IPS DF 6.9 (cell line): ENCODE measurements at regions not wholly inside any gene's neighbourhood (a gene's known extent, or its start where the extent isn't known, plus 50 kb on each side); places are given as distances from the start of the nearest gene placed in this dataset.

Experiments used
- DNase-seq: peaks from one replicate; pipeline ENCODE4 v3.0.0-alpha.2; 2013; ENCODE audit warnings: low read depth, low spot score
- H3K27ac ChIP-seq: one replicate; pipeline ENCODE4 v1.5.1; 2013; ENCODE audit warnings: low read length, control low read depth
- H3K27me3 ChIP-seq: 2 replicates; pipeline ENCODE4 v1.6.1; 2013; ENCODE audit warnings: mild to moderate bottlenecking, low read length; ENCODE audit not compliant: control insufficient read depth, insufficient read depth
- H3K36me3 ChIP-seq: 2 replicates; pipeline ENCODE4 v1.6.1; 2013; ENCODE audit warnings: low read length; ENCODE audit not compliant: control insufficient read depth, insufficient read depth
- H3K4me1 ChIP-seq: 2 replicates; pipeline ENCODE4 v1.6.1; 2013; ENCODE audit warnings: low read length; ENCODE audit not compliant: control insufficient read depth, insufficient read depth
- H3K4me3 ChIP-seq: 2 replicates; pipeline ENCODE4 v1.5.1; 2013; ENCODE audit warnings: mild to moderate bottlenecking, low read length
- H3K9me3 ChIP-seq: 2 replicates; pipeline ENCODE4 v1.6.1; 2013; ENCODE audit warnings: low read length, inconsistent platforms; ENCODE audit not compliant: control insufficient read depth, insufficient read depth
- WGBS: extraction: QIAGEN DNeasy Blood & Tissue Kit; methylation state at CpG from one replicate; pipeline ENCODE4 v1.1.7; 2013; ENCODE audit warnings: mixed read lengths, missing lambda C conversion rate; ENCODE audit not compliant: insufficient read length, insufficient coverage; 5-methylcytosine and 5-hydroxymethylcytosine counted together

DNA sequence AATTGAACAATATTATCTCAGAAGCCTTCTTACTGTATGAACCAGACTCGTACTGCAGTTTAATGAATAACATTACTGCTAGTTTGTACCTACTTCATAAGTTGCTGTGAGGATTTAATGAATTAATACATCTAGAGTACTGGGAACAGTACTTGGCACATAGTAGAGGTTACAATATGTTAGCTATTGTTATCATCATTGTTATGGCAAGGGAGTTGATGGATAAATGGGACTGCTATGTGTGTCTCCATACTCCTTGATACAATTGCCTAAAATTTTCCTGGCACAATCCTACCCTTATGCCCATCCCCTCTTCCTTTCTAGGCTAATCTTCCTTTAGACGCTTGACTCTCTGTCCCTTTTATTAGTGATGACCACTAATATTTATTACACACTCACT lies 473.6 kb downstream of the MCTP2 start:
- H3K4me1 ChIP-seq, result no peaks in the 10 kb centered on the region
- no peaks in the 10 kb centered on the region for H3K9me3 ChIP-seq
- no peaks in the 10 kb centered on the region for H3K27me3 ChIP-seq
- H3K27ac ChIP-seq, result no peak overlapping the region
- no peaks in the 10 kb centered on the region for H3K36me3 ChIP-seq
- no peak for DNase-seq
- WGBS, result no CpG with 5 or more reads among the region's 2 CpGs
- no peak overlapping the region for H3K4me3 ChIP-seq

DNA sequence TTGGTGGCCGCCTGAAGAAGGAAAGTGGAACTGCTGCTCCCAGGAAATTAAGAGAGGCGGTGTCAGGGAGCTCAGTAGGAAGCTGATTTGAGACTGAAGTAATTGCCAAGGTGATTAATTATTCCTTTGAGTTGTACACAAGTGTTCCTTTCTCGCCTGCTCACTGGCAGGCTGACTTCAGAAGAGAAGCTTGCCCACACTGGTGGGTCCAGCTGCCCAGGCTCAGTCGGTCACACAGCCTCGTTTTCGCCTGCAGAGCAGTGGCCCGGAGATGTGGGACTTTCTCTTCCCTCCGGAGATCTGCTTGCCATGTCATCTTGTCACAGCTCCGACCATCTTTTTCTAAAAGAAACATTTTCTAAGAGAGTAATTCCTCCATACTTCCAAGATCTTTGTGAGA lies 478.0 kb downstream of the MCTP2 start:
- H3K4me3 ChIP-seq, result no peak overlapping the region
- H3K9me3 ChIP-seq, result no peaks in the 10 kb centered on the region
- no peaks in the 10 kb centered on the region for H3K4me1 ChIP-seq
- no peak overlapping the region for H3K27ac ChIP-seq
- H3K36me3 ChIP-seq, result no peaks in the 10 kb centered on the region
- no peaks in the 10 kb centered on the region for H3K27me3 ChIP-seq
- WGBS, result no CpG with 5 or more reads among the region's 9 CpGs
- DNase-seq, result no peak

- no CpG with 5 or more reads among the region's 2 CpGs for WGBS
- Histone ChIP-seq H3K4me3 (no peak overlapping the region), H3K27me3 (no peaks in the 10 kb centered on the region), H3K36me3 (no peaks in the 10 kb centered on the region), H3K4me1 (no peaks in the 10 kb centered on the region), H3K27ac (no peak overlapping the region), H3K9me3 (no peaks in the 10 kb centered on the region)
- DNase-seq, result no peak
Observed at GRCh38 chr15:94722024-94722636, 490.8 kb downstream of the MCTP2 start.

GRCh38 chr15:94723801-94724200 lies 492.4 kb downstream of the MCTP2 start:
- Histone ChIP-seq H3K27me3 (no peaks in the 10 kb centered on the region), H3K4me1 (no peaks in the 10 kb centered on the region), H3K9me3 (no peaks in the 10 kb centered on the region), H3K4me3 (no peak overlapping the region), H3K36me3 (no peaks in the 10 kb centered on the region), H3K27ac (no peak overlapping the region)
- no peak for DNase-seq
- WGBS, result no CpG with 5 or more reads among the region's 2 CpGs

DNA sequence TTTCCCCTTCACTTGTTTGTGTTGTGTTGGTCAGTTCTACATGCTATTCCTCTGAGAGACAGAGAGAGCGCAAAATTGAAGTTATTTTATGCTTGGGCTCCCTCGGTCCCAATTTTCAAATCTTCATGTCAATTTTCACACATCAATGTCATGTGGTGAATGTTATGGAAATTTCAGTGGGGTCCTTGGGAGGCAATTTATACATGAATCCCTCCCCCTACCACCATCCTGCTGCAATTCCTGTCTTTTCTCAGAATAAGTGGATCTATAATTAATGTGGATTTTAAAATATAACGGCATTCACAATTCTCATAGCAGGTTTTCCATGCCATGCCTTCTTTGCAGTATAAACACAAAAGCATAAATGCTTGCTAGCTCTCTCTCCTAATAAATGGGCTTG lies 499.9 kb downstream of the MCTP2 start:
- Histone ChIP-seq H3K27ac (no peak overlapping the region), H3K27me3 (no peaks in the 10 kb centered on the region), H3K9me3 (no peaks in the 10 kb centered on the region), H3K4me1 (no peaks in the 10 kb centered on the region), H3K4me3 (no peak overlapping the region), H3K36me3 (no peaks in the 10 kb centered on the region)
- WGBS, result no CpG with 5 or more reads among the region's 3 CpGs
- no peak for DNase-seq

DNA sequence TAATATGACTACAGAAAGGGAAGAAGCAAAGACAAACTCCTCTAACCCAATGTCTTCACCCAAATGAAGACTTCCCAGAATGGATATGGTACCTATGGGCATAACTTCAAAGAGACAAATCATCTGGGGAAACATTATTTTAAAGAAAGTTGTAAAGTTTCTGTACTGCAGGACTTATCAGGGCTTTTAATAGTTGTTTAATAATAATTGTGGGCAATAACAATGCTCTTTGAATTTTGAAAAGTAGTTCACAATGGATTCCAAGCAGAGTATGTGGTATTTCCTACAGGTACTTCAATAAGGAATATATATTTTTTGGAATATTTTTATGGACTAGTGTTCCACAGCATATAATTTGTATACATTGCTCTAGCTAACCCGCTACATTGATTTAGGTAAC lies 503.1 kb downstream of the MCTP2 start:
- WGBS, result no CpG with 5 or more reads among the region's 1 CpG
- no peak for DNase-seq
- H3K36me3 ChIP-seq, result no peaks in the 10 kb centered on the region

DNA sequence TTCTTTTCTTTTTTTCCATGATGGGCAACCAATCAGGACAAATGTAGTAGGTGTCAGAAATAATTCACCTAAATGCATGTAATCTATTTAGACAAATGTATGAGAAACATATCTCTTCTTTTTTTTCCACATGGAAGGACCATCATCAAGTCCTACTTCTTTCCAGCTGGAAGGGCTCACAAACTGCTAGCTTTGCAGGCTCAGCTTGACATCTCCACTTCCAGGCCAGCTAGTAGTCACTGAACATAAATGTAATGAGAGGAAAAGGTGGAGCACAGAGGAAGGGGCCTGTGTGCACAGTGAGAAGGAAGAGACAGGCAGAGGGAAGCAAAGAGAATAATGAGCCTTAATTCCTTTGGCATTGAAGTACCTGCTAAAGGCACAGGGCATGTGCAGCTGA lies 504.9 kb downstream of the MCTP2 start:
- H3K9me3 ChIP-seq, result no peaks in the 10 kb centered on the region
- H3K36me3 ChIP-seq, result no peaks in the 10 kb centered on the region
- H3K4me3 ChIP-seq, result no peak overlapping the region
- no peaks in the 10 kb centered on the region for H3K4me1 ChIP-seq
- H3K27ac ChIP-seq, result no peak overlapping the region
- DNase-seq, result no peak
- H3K27me3 ChIP-seq, result no peaks in the 10 kb centered on the region

More for the DNA sequence above, 503.1 kb downstream of the MCTP2 start:
- Histone ChIP-seq H3K27ac (no peak overlapping the region), H3K4me3 (no peak overlapping the region), H3K27me3 (no peaks in the 10 kb centered on the region), H3K9me3 (no peaks in the 10 kb centered on the region), H3K4me1 (no peaks in the 10 kb centered on the region)

- no peaks in the 10 kb centered on the region for H3K36me3 ChIP-seq
- DNase-seq, result no peak
- no peak overlapping the region for H3K4me3 ChIP-seq
- no peaks in the 10 kb centered on the region for H3K9me3 ChIP-seq
- no peaks in the 10 kb centered on the region for H3K27me3 ChIP-seq
- no peak overlapping the region for H3K27ac ChIP-seq
- no CpG with 5 or more reads among the region's 3 CpGs for WGBS
- H3K4me1 ChIP-seq, result 0 out of 2 replicates have a peak, but pooled peaks cover 2% of the 10 kb centered on the region
Observed at GRCh38 chr15:94739639-94740038, 508.3 kb downstream of the MCTP2 start.

DNA sequence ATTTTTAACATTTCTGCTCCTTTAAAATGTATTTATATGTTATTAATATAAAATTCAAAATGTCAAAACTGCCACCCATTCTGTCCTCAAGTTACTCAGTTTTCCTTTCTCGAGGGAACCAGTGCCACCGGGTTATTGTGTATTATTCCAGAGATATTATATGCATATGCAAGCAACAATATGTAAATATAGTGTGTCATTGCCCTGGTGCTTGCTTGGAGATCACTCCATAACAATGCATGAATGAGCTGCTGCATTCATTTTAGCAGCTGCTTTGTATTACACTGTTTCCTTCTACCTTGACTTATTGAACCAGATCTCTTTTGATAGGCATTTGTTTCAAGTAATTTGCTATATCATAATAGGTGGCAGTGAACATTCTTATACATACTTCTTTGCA lies 509.1 kb downstream of the MCTP2 start:
- H3K4me1 ChIP-seq, result 0 out of 2 replicates have a peak, but pooled peaks cover 3% of the 10 kb centered on the region
- DNase-seq, result no peak
- no peak overlapping the region for H3K4me3 ChIP-seq
- H3K36me3 ChIP-seq, result no peaks in the 10 kb centered on the region
- H3K27ac ChIP-seq, result no peak overlapping the region
- H3K9me3 ChIP-seq, result no peaks in the 10 kb centered on the region
- no CpG with 5 or more reads among the region's 2 CpGs for WGBS
- H3K27me3 ChIP-seq, result no peaks in the 10 kb centered on the region

DNA sequence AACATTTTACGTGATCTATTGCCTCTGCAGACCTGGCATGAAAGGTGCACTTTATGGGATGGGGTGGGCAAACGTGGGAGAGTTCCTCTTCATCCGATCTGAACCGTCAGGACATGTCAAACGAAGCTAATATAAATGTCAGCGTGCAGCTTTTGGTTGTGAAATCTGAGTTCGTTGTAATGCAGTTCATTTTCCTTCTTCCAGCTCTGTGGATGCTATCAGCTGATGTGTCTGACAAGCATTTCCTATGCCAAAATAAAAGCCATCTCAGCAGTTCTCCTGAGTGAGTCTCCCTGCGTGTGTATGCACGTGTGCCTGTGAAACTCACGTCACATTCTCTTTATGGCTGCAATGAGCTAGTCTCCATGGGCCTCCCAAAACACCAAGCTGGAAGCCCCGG lies 512.3 kb downstream of the MCTP2 start:
- WGBS, result no CpG with 5 or more reads among the region's 11 CpGs
- DNase-seq, result no peak
- Histone ChIP-seq H3K9me3 (no peaks in the 10 kb centered on the region), H3K36me3 (no peaks in the 10 kb centered on the region), H3K27me3 (no peaks in the 10 kb centered on the region), H3K4me3 (no peak overlapping the region), H3K4me1 (0 out of 2 replicates have a peak, but pooled peaks cover 3% of the 10 kb centered on the region), H3K27ac (no peak overlapping the region)

DNA sequence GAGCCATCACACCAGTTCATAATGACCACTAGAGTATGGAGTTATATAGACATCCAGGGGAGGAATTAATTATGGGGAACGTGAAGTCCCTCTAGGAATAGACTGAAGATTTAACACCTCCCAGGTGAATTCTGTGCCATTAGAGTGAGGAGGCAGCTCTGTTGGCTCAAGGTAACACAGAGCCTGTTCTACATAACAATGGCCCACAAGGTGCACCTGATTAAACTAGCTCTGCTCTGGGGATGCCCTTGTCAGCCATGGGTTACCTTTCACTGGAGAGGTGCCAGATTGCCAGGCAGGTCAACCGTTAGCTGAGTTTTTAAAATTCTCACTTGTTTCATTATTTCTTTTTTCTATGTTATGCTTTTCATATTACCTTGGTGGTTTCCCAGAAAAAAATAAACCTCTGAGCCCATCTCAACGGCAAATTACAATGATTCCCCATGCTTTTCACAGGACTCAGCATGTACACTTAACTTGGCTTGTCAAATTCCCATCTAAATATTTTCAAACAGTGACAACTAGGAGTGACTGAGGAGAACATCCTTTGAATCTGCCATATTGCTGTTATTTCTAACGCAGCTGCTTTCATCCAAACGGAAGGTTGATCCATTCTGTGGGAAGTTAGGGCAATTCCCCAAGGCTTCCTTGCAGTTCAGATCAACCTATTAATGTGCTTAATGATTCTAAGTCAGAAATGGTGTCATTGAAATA lies 512.9 kb downstream of the MCTP2 start:
- Histone ChIP-seq H3K27ac (no peak overlapping the region), H3K4me1 (0 out of 2 replicates have a peak, but pooled peaks cover 3% of the 10 kb centered on the region), H3K4me3 (no peak overlapping the region), H3K36me3 (no peaks in the 10 kb centered on the region), H3K27me3 (no peaks in the 10 kb centered on the region), H3K9me3 (no peaks in the 10 kb centered on the region)
- no peak for DNase-seq
- WGBS, result no CpG with 5 or more reads among the region's 5 CpGs
